SU-DHL-6 (cell line): ENCODE measurements at regions not wholly inside any gene's neighbourhood (a gene's known extent, or its start where the extent isn't known, plus 50 kb on each side); places are given as distances from the start of the nearest gene placed in this dataset.

Experiments
- H2AFZ ChIP-seq: fragments of 200-600 bp; sonication (generic); 2 replicates; pipeline ENCODE4 v1.6.1; 2014; ENCODE audit warnings: low read depth, mild to moderate bottlenecking, moderate library complexity, mixed read lengths, antibody characterized with exemption, low read length; ENCODE audit not compliant: severe bottlenecking
- H3F3A ChIP-seq: fragments of 200-600 bp; shearing (Covaris generic); 2 replicates; pipeline ENCODE4 v1.6.0; 2016; ENCODE audit warnings: antibody characterized with exemption, mild to moderate bottlenecking; ENCODE audit not compliant: insufficient read depth
- H3K27ac ChIP-seq: fragments of 200-600 bp; sonication (generic); 2 replicates; pipeline ENCODE4 v1.5.1; 2016; ENCODE audit warnings: low read depth, mild to moderate bottlenecking, low read length, moderate library complexity, mixed read lengths
- H3K27me3 ChIP-seq: fragments of 200-600 bp; sonication (generic), shearing (Covaris generic); 2 replicates; pipeline ENCODE4 v1.6.0; 2014; ENCODE audit warnings: mild to moderate bottlenecking, low read length
- H3K36me3 ChIP-seq: fragments of 200-600 bp; sonication (generic); 2 replicates; pipeline ENCODE4 v1.6.1; 2014; ENCODE audit warnings: mild to moderate bottlenecking, low read length, mixed read lengths
- H3K4me2 ChIP-seq: fragments of 300-600, 200-600 bp; shearing (Covaris generic), sonication (generic); 2 replicates; pipeline ENCODE4 v1.6.0; 2014; ENCODE audit warnings: low read length, low read depth, mild to moderate bottlenecking; ENCODE audit not compliant: poor library complexity, severe bottlenecking
- H3K4me3 ChIP-seq: fragments of 200-600 bp; sonication (generic); 2 replicates; pipeline ENCODE4 v1.5.1; 2014; ENCODE audit warnings: antibody characterized with exemption, low read length, mild to moderate bottlenecking, mixed read lengths; ENCODE audit not compliant: insufficient read depth, poor library complexity, severe bottlenecking
- H3K79me2 ChIP-seq: fragments of 200-600 bp; sonication (generic); 2 replicates; pipeline ENCODE4 v1.6.1; 2014; ENCODE audit warnings: mild to moderate bottlenecking, low read length, moderate library complexity; ENCODE audit not compliant: insufficient read depth
- H3K9ac ChIP-seq: fragments of 200-600 bp; sonication (generic); 2 replicates; pipeline ENCODE4 v1.7.0; 2014; ENCODE audit warnings: mild to moderate bottlenecking, low read length
- H3K9me2 ChIP-seq: fragments of 200-600 bp; sonication (generic); replicated peaks from 2 replicates; pipeline ENCODE4 v1.6.1; 2014; ENCODE audit warnings: low read length; ENCODE audit not compliant: insufficient read depth
- H3K9me3 ChIP-seq: fragments of 200-600 bp; sonication (generic); 2 replicates; pipeline ENCODE4 v1.6.1; 2014; ENCODE audit warnings: low read length, mixed read lengths; ENCODE audit not compliant: insufficient read depth
- H4K20me1 ChIP-seq: fragments of 200-600 bp; sonication (generic); 2 replicates; pipeline ENCODE4 v1.6.1; 2014; ENCODE audit warnings: low read depth, mild to moderate bottlenecking, antibody characterized with exemption, low read length, moderate library complexity, mixed read lengths
- EZH2phosphoT487 ChIP-seq: fragments of 200-600 bp; sonication (generic), shearing (Covaris generic); conservative IDR thresholded peaks from 2 replicates; pipeline ENCODE4 v1.6.1; 2018; ENCODE audit warnings: mild to moderate bottlenecking, antibody characterized with exemption, low read length, moderate library complexity, mixed read lengths
- TF ChIP-seq, protein P1 (sequence below): fragments of 200-600 bp; sonication (generic); IDR thresholded peaks from one replicate; pipeline ENCODE4 v1.5.1; 2017; ENCODE audit warnings: antibody characterized with exemption, mild to moderate bottlenecking, low read length, moderate library complexity; ENCODE audit not compliant: insufficient read depth, poor library complexity, severe bottlenecking

DNA sequence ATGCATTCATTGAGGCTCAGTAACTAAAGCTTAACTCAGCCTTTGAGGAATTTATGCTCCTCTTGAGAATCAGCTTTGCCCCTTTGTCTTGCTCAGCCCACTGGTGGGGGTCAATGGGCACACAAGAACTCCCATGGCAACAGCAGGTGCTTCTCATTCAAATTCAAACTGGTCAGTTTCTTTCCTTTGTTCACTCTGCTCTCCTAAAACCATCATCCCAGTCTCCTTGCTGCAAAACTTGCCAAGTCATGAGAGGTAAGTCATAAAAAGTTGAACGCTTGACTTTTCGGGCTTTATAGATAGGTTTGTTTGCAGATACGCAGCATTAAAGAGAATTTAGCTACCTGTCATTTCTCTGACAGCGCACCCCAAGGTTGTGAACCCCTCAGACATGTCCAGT lies 146.8 kb downstream of the TFAP2A start:
- Histone ChIP-seq H4K20me1 (no peaks in the 10 kb centered on the region), H3F3A (no peaks in the 10 kb centered on the region), H3K79me2 (no peaks in the 10 kb centered on the region), H3K9me3 (no peaks in the 10 kb centered on the region), H3K9ac (no peak overlapping the region), H3K27me3 (no peaks in the 10 kb centered on the region), H3K36me3 (no peaks in the 10 kb centered on the region), H3K27ac (no peak overlapping the region), H3K9me2 (no peaks in the 10 kb centered on the region), H2AFZ (no peak overlapping the region), H3K4me3 (no peak overlapping the region), H3K4me2 (no peak overlapping the region)
- TF ChIP-seq, protein P1, sequence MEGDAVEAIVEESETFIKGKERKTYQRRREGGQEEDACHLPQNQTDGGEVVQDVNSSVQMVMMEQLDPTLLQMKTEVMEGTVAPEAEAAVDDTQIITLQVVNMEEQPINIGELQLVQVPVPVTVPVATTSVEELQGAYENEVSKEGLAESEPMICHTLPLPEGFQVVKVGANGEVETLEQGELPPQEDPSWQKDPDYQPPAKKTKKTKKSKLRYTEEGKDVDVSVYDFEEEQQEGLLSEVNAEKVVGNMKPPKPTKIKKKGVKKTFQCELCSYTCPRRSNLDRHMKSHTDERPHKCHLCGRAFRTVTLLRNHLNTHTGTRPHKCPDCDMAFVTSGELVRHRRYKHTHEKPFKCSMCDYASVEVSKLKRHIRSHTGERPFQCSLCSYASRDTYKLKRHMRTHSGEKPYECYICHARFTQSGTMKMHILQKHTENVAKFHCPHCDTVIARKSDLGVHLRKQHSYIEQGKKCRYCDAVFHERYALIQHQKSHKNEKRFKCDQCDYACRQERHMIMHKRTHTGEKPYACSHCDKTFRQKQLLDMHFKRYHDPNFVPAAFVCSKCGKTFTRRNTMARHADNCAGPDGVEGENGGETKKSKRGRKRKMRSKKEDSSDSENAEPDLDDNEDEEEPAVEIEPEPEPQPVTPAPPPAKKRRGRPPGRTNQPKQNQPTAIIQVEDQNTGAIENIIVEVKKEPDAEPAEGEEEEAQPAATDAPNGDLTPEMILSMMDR: no peak
- TF ChIP-seq EZH2phosphoT487: no peak

DNA sequence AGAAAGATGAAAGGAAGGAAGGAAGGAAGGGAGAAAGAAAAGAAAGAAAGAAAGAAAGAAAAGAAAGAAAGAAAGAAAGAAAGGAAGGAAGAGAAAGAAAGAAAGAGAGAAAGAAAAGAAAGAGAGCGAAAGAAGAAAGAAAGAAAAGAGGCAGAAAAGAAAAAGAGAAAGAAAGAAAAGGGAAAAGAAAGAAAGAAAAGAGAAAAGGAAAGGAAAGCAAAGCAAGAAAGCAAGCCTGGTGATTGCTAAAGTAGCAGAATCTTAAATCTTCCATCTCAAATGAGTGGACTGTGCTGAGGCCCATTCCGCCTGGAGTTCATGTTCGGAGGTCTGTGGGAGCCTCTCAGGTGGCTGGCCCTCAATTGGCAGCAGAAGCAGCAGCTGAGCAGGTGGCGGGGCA lies 148.4 kb downstream of the TFAP2A start:
- TF ChIP-seq, protein P1: no peak
- no peak for TF ChIP-seq EZH2phosphoT487
- Histone ChIP-seq H4K20me1 (no peaks in the 10 kb centered on the region), H3K27ac (no peak overlapping the region), H3K36me3 (no peaks in the 10 kb centered on the region), H3K4me2 (no peak overlapping the region), H3F3A (no peaks in the 10 kb centered on the region), H3K27me3 (no peaks in the 10 kb centered on the region), H3K9ac (no peak overlapping the region), H2AFZ (no peak overlapping the region), H3K79me2 (no peaks in the 10 kb centered on the region), H3K9me2 (no peaks in the 10 kb centered on the region), H3K4me3 (no peak overlapping the region), H3K9me3 (no peaks in the 10 kb centered on the region)

DNA sequence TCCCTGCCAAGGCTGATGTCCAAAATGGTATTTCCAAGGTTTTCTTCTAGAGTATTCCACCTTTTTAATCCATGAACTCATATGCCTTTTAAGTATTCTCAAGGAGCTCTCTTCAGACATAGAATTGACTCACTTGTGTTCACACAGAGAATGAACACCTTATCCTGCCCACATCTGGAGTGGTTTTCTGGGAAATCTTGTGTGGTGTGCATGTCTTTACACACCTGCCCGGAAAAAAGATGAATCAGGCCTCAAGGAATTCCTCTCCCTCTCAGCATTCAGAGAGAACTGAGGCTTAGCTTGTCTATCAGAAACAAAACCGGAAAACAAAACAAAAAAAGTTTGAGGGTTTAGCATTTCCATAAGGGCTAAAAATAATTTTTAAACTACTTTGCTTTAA lies 148.8 kb downstream of the TFAP2A start:
- no peak overlapping the region for H3K27ac ChIP-seq
- no peaks in the 10 kb centered on the region for H3F3A ChIP-seq
- no peak overlapping the region for H2AFZ ChIP-seq
- no peak for TF ChIP-seq EZH2phosphoT487
- TF ChIP-seq, protein P1: no peak
- no peak overlapping the region for H3K4me2 ChIP-seq
- no peaks in the 10 kb centered on the region for H3K36me3 ChIP-seq
- no peaks in the 10 kb centered on the region for H3K27me3 ChIP-seq
- H3K4me3 ChIP-seq: no peak overlapping the region
- H3K9me3 ChIP-seq: no peaks in the 10 kb centered on the region
- H4K20me1 ChIP-seq: no peaks in the 10 kb centered on the region
- no peaks in the 10 kb centered on the region for H3K9me2 ChIP-seq
- H3K79me2 ChIP-seq: no peaks in the 10 kb centered on the region
- no peak overlapping the region for H3K9ac ChIP-seq
